HEK293 (cell line): ENCODE measurements at regions not wholly inside any gene's neighbourhood (a gene's known extent, or its start where the extent isn't known, plus 50 kb on each side); places are given as distances from the start of the nearest gene placed in this dataset.

Experiments used
- CTCF ChIA-PET: fragments of 350-600 bp; formaldehyde crosslinking; extraction: SDS; loops from one replicate; lab custom pipeline; 2021; ENCODE audit warnings: antibody characterized with exemption; lab: Yijun Ruan, JAX
- POLR2A ChIA-PET: fragments of 300-600 bp; formaldehyde crosslinking; extraction: SDS; loops from one replicate; lab custom pipeline; 2020; ENCODE audit warnings: antibody characterized with exemption, inconsistent platforms; lab: Yijun Ruan, JAX
- H3K27ac ChIP-seq: fragments of 200-500 bp; sonication (Bioruptor generic); 2 replicates; pipeline ENCODE4 v1.5.1; 2014; ENCODE audit warnings: low read depth, low read length, control low read depth, inconsistent platforms; ENCODE audit errors: extremely low read depth
- H3K36me3 ChIP-seq, 2 experiments: fragments of 200-500 bp in 1 of 2; sonication (Bioruptor generic) in 1 of 2; 1 replicate in 1 of 2; 2 replicates in 1 of 2; pipeline ENCODE4 v1.5.1; 2014 to 2017; ENCODE audit warnings: inconsistent platforms in 2 of 2, low read length in 2 of 2; ENCODE audit not compliant: control insufficient read depth in 2 of 2, insufficient read depth in 1 of 2
- H3K4me1 ChIP-seq: fragments of 200-500 bp; sonication (Bioruptor generic); 2 replicates; pipeline ENCODE4 v1.5.1; 2014; ENCODE audit warnings: mild to moderate bottlenecking, low read length, inconsistent platforms; ENCODE audit not compliant: control insufficient read depth, insufficient read depth
- H3K4me3 ChIP-seq: 2 replicates; pipeline ENCODE4 v1.5.1; 2011; ENCODE audit warnings: low read depth, mild to moderate bottlenecking, control low read depth, low read length, moderate library complexity
- H3K9me3 ChIP-seq: fragments of 200-500 bp; sonication (Bioruptor generic); 2 replicates; pipeline ENCODE4 v1.5.1; 2014; ENCODE audit warnings: low read depth, low read length, inconsistent platforms; ENCODE audit not compliant: control insufficient read depth, insufficient read depth
- BCL6B ChIP-seq: fragments of 450-650 bp; formaldehyde crosslinking; IDR thresholded peaks from 2 replicates; pipeline ENCODE4 v1.5.1; 2017; ENCODE audit warnings: missing biosample characterization, missing genetic modification characterization
- OSR2 ChIP-seq: fragments of 450-650 bp; formaldehyde crosslinking; IDR thresholded peaks from 2 replicates; pipeline ENCODE4 v1.5.1; 2016; ENCODE audit warnings: missing biosample characterization, missing genetic modification characterization
- REST ChIP-seq: fragments of 450-650 bp; formaldehyde crosslinking; IDR thresholded peaks from 2 replicates; pipeline ENCODE4 v1.5.1; 2016; ENCODE audit warnings: missing biosample characterization, missing genetic modification characterization
- SP3 ChIP-seq: fragments of 450-650 bp; formaldehyde crosslinking; IDR thresholded peaks from 2 replicates; pipeline ENCODE4 v1.5.1; 2016; ENCODE audit warnings: missing biosample characterization, missing genetic modification characterization
- YY1 ChIP-seq: fragments of 450-650 bp; formaldehyde crosslinking; IDR thresholded peaks from 2 replicates; pipeline ENCODE4 v1.5.1; 2018; ENCODE audit warnings: missing biosample characterization, missing genetic modification characterization
- ZBTB7A ChIP-seq: fragments of 450-650 bp; formaldehyde crosslinking; IDR thresholded peaks from 2 replicates; pipeline ENCODE4 v1.5.1; 2016; ENCODE audit warnings: low read depth, missing biosample characterization, missing genetic modification characterization
- ZFP41 ChIP-seq: fragments of 450-650 bp; formaldehyde crosslinking; IDR thresholded peaks from 2 replicates; pipeline ENCODE4 v1.5.1; 2016; ENCODE audit warnings: missing biosample characterization, missing genetic modification characterization, borderline replicate concordance
- ZNF112 ChIP-seq: fragments of 450-650 bp; formaldehyde crosslinking; IDR thresholded peaks from 2 replicates; pipeline ENCODE4 v1.5.0; 2017; ENCODE audit warnings: missing biosample characterization, missing genetic modification characterization
- ZNF184 ChIP-seq: fragments of 450-650 bp; IDR thresholded peaks from 2 replicates; pipeline ENCODE4 v1.5.1; 2018; ENCODE audit warnings: missing biosample characterization, mild to moderate bottlenecking, missing genetic modification characterization
- ZNF223 ChIP-seq: fragments of 450-650 bp; formaldehyde crosslinking; IDR thresholded peaks from 2 replicates; pipeline ENCODE4 v1.5.1; 2016; ENCODE audit warnings: missing biosample characterization, missing genetic modification characterization
- ZNF302 ChIP-seq: fragments of 450-650 bp; formaldehyde crosslinking; IDR thresholded peaks from 2 replicates; pipeline ENCODE4 v1.5.1; 2016; ENCODE audit warnings: missing biosample characterization, missing genetic modification characterization, low read depth
- ZNF404 ChIP-seq: fragments of 450-650 bp; formaldehyde crosslinking; IDR thresholded peaks from 2 replicates; pipeline ENCODE4 v1.5.1; 2017; ENCODE audit warnings: missing biosample characterization, missing genetic modification characterization
- ZNF521 ChIP-seq: fragments of 450-650 bp; formaldehyde crosslinking; IDR thresholded peaks from 2 replicates; pipeline ENCODE4 v1.5.1; 2017; ENCODE audit warnings: missing biosample characterization, mild to moderate bottlenecking, missing genetic modification characterization
- ZSCAN16 ChIP-seq: fragments of 450-650 bp; formaldehyde crosslinking; IDR thresholded peaks from 2 replicates; pipeline ENCODE4 v1.5.1; 2016; ENCODE audit warnings: missing biosample characterization, missing genetic modification characterization
- ZSCAN5A ChIP-seq: fragments of 450-650 bp; formaldehyde crosslinking; IDR thresholded peaks from 2 replicates; pipeline ENCODE4 v1.5.1; 2016; ENCODE audit warnings: missing biosample characterization, missing genetic modification characterization

- Histone ChIP-seq H3K36me3 (no peaks in the 10 kb centered on the region), H3K4me3 (no peak overlapping the region), H3K27ac (no peak overlapping the region), H3K9me3 (no peaks in the 10 kb centered on the region), H3K4me1 (no peaks in the 10 kb centered on the region; the same call in 1 of the 2 replicates)
- TF ChIP-seq ZNF112 (tag by site-specific recombination): no peak
- TF ChIP-seq ZSCAN16 (tag by site-specific recombination): peak; percentile 77; the same call in 1 of the 2 replicates
- POLR2A ChIA-PET: interaction anchor here (1.1 to 1.4 kb wide), 4 partner anchors 32 to 193 kb away, joined by 3 to 5 read pairs (median 4); partner anchors contain the start of genes AFTPH and LGALSL
- CTCF ChIA-PET: interaction anchor here (0.6 to 7.3 kb wide), 63 partner anchors 10 to 1231 kb away, joined by 3 to 155 read pairs (median 5); no protein-coding TSS in a partner anchor
Measured at GRCh38 chr2:64331114-64331645, 122.8 kb upstream of the LGALSL start.

GRCh38 chr2:64331849-64332699, 121.9 kb upstream of the LGALSL start:
- no peaks in the 10 kb centered on the region; the same call in 1 of the 2 replicates for H3K4me1 ChIP-seq
- H3K9me3 ChIP-seq: no peaks in the 10 kb centered on the region
- no peak overlapping the region for H3K4me3 ChIP-seq
- TF ChIP-seq REST (tag by site-specific recombination): no peak
- TF ChIP-seq BCL6B: no peak
- TF ChIP-seq ZNF184 (tag by site-specific recombination): no peak
- no peak for TF ChIP-seq YY1 (tag by site-specific recombination)
- no peak for TF ChIP-seq ZSCAN5A (tag by site-specific recombination)
- no peak for TF ChIP-seq ZNF302 (tag by site-specific recombination)
- no peak for TF ChIP-seq ZBTB7A (tag by site-specific recombination)
- no peak for TF ChIP-seq ZNF404 (tag by site-specific recombination)
- no peak for TF ChIP-seq OSR2
- TF ChIP-seq, all 188 proteins: peak for 0
- ChIA-PET POLR2A (interaction anchor here (0.6 to 1.1 kb wide), 2 partner anchors 32 to 418 kb away, joined by 3 to 6 read pairs; no protein-coding TSS in a partner anchor), CTCF (interaction anchor here (0.6 to 7.3 kb wide), 40 partner anchors 9 to 1230 kb away, joined by 3 to 155 read pairs (median 7); no protein-coding TSS in a partner anchor)
- no peak overlapping the region for H3K27ac ChIP-seq
- H3K36me3 ChIP-seq: no peaks in the 10 kb centered on the region

- TF ChIP-seq ZFP41 (tag by site-specific recombination) (no peak), SP3 (tag by site-specific recombination) (no peak), ZNF223 (tag by site-specific recombination) (no peak), ZNF521 (tag by site-specific recombination) (no peak)
- no peaks in the 10 kb centered on the region; the same call in 1 of the 2 replicates for H3K4me1 ChIP-seq
- POLR2A ChIA-PET: no interaction called here
- no peak overlapping the region for H3K27ac ChIP-seq
- no peak overlapping the region for H3K4me3 ChIP-seq
- no peaks in the 10 kb centered on the region for H3K9me3 ChIP-seq
- no peaks in the 10 kb centered on the region for H3K36me3 ChIP-seq
- CTCF ChIA-PET: interaction anchor here (1.7 kb wide), 1 partner anchor 152 kb away, joined by 5 read pairs; no protein-coding TSS in a partner anchor
Measured at GRCh38 chr2:64336171-64336570, 117.8 kb upstream of the LGALSL start.
